SK-N-SH (cell line): ENCODE measurements at regions not wholly inside any gene's neighbourhood (a gene's known extent, or its start where the extent isn't known, plus 50 kb on each side); places are given as distances from the start of the nearest gene placed in this dataset.

Source experiments
- CTCF ChIA-PET: fragments of 300-600, 350-600 bp; formaldehyde crosslinking; extraction: SDS; loops from one replicate; lab custom pipeline; 2021; lab: Yijun Ruan, JAX
- POLR2A ChIA-PET: fragments of 350-600 bp; sonication (Branson Sonifier 250); formaldehyde crosslinking; extraction: SDS; loops from one replicate; lab custom pipeline; 2020; ENCODE audit warnings: antibody characterized with exemption, inconsistent platforms; lab: Yijun Ruan, JAX
- DNase-seq: peaks from one replicate; pipeline ENCODE4 v3.0.0; 2012
- H2AFZ ChIP-seq: fragments of 200-600 bp; sonication (generic); 2 replicates; pipeline ENCODE4 v1.8.1; 2016; ENCODE audit warnings: antibody characterized with exemption, mild to moderate bottlenecking, low read depth
- H3F3A ChIP-seq: fragments of 200-600 bp; sonication (generic); replicated peaks from 2 replicates; pipeline ENCODE3; 2016; ENCODE audit warnings: antibody characterized with exemption, mild to moderate bottlenecking; ENCODE audit not compliant: insufficient read depth
- H3K27ac ChIP-seq, 2 experiments: fragments of 200-500 bp in 1 of 2; fragments of 200-600 bp in 1 of 2; sonication (Bioruptor generic) in 1 of 2; sonication (generic), shearing (Covaris generic) in 1 of 2; 2 replicates each; pipeline versions ENCODE4 v1.5.1 to v1.6.1; 2014 to 2016; ENCODE audit warnings: low read depth in 2 of 2, inconsistent platforms in 1 of 2, low read length in 1 of 2, mild to moderate bottlenecking in 1 of 2, mixed read lengths in 1 of 2
- H3K27me3 ChIP-seq: fragments of 200-600 bp; sonication (generic), shearing (Covaris generic); 2 replicates; pipeline ENCODE4 v1.6.1; 2016; ENCODE audit warnings: mixed run types; ENCODE audit not compliant: insufficient read depth
- H3K36me3 ChIP-seq, 2 experiments: fragments of 200-500 bp in 1 of 2; fragments of 200-600 bp in 1 of 2; sonication (Bioruptor generic) in 1 of 2; sonication (generic) in 1 of 2; replicated peaks in 1 of 2; 2 replicates each; pipeline versions ENCODE3 to v1.5.1; 2014 to 2016; ENCODE audit warnings: low read length in 1 of 2, mild to moderate bottlenecking in 1 of 2; ENCODE audit not compliant: insufficient read depth in 2 of 2, control insufficient read depth in 1 of 2
- H3K4me1 ChIP-seq, 2 experiments: fragments of 200-500 bp in 1 of 2; fragments of 200-600 bp in 1 of 2; sonication (Bioruptor generic) in 1 of 2; sonication (generic), shearing (Covaris generic) in 1 of 2; 2 replicates each; pipeline versions ENCODE4 v1.5.1 to v1.6.1; 2014 to 2016; ENCODE audit warnings: low read depth in 1 of 2, low read length in 1 of 2, mixed run types in 1 of 2; ENCODE audit not compliant: insufficient read depth in 2 of 2, control insufficient read depth in 1 of 2
- H3K4me2 ChIP-seq: fragments of 200-600 bp; sonication (generic), shearing (Covaris generic); 2 replicates; pipeline ENCODE4 v1.6.1; 2017; ENCODE audit warnings: mixed run types
- H3K4me3 ChIP-seq, 2 experiments: fragments of 200-500 bp in 1 of 2; fragments of 200-600 bp in 1 of 2; sonication (Bioruptor generic) in 1 of 2; sonication (generic), shearing (Covaris generic) in 1 of 2; 2 replicates each; pipeline versions ENCODE4 v1.5.1 to v1.8.1; 2014 to 2016; ENCODE audit warnings: low read depth in 2 of 2, inconsistent platforms in 1 of 2, low read length in 1 of 2, mild to moderate bottlenecking in 1 of 2, mixed read lengths in 1 of 2, moderate library complexity in 1 of 2
- H3K79me2 ChIP-seq: fragments of 200-600 bp; sonication (generic); 2 replicates; pipeline ENCODE4 v1.8.1; 2017; ENCODE audit warnings: mild to moderate bottlenecking; ENCODE audit not compliant: insufficient read depth
- H3K9ac ChIP-seq: fragments of 200-600 bp; sonication (generic); 2 replicates; pipeline ENCODE4 v1.6.1; 2017; ENCODE audit warnings: mixed run types
- H3K9me2 ChIP-seq: fragments of 200-600 bp; sonication (generic); 2 replicates; pipeline ENCODE4 v1.6.1; 2017; ENCODE audit warnings: mixed run types
- H3K9me3 ChIP-seq: fragments of 200-600 bp; sonication (generic); 2 replicates; pipeline ENCODE4 v1.6.1; 2017; ENCODE audit warnings: mixed run types, mild to moderate bottlenecking, moderate library complexity
- H4K20me1 ChIP-seq: fragments of 200-600 bp; sonication (generic); 2 replicates; pipeline ENCODE4 v1.6.1; 2017; ENCODE audit warnings: mild to moderate bottlenecking, mixed run types; ENCODE audit not compliant: insufficient read depth
- CTCF ChIP-seq: fragments of 200-600 bp; sonication (generic); IDR thresholded peaks from 2 replicates; pipeline ENCODE4 v1.6.1; 2017; ENCODE audit warnings: antibody characterized with exemption, mild to moderate bottlenecking, moderate library complexity
- FOSL2 ChIP-seq: IDR thresholded peaks from 2 replicates; pipeline ENCODE4 v1.4.0; 2012; ENCODE audit warnings: low read depth, mild to moderate bottlenecking, moderate library complexity, borderline replicate concordance
- FOXJ3 ChIP-seq: sonication (generic); formaldehyde crosslinking; IDR thresholded peaks from 2 replicates; pipeline ENCODE4 v1.5.1; 2020; ENCODE audit warnings: mild to moderate bottlenecking, missing genetic modification reagents
- JUND ChIP-seq: IDR thresholded peaks from 2 replicates; pipeline ENCODE4 v1.4.0; 2012
- MXI1 ChIP-seq: IDR thresholded peaks from 2 replicates; pipeline ENCODE4 v1.6.1; 2012; ENCODE audit warnings: mild to moderate bottlenecking, low read depth, low read length, improper control_type of control experiment
- NFIC ChIP-seq: IDR thresholded peaks from 2 replicates; pipeline ENCODE4 v1.4.0; 2012; ENCODE audit warnings: borderline replicate concordance
- RAD21 ChIP-seq: IDR thresholded peaks from 2 replicates; pipeline ENCODE4 v1.6.1; 2012; ENCODE audit warnings: mild to moderate bottlenecking, low read length
- RCOR1 ChIP-seq: fragments of 150-350 bp; IDR thresholded peaks from 2 replicates; pipeline ENCODE4 v1.6.1; 2017; ENCODE audit warnings: antibody characterized with exemption, low read length
- RFX5 ChIP-seq: IDR thresholded peaks from 2 replicates; pipeline ENCODE4 v1.6.1; 2012; ENCODE audit warnings: mild to moderate bottlenecking, improper control_type of control experiment, low read length
- SMC3 ChIP-seq: IDR thresholded peaks from 2 replicates; pipeline ENCODE4 v1.6.1; 2012; ENCODE audit warnings: low read depth, low read length, improper control_type of control experiment
- TCF12 ChIP-seq: IDR thresholded peaks from 2 replicates; pipeline ENCODE4 v1.4.0; 2012
- USF1 ChIP-seq: IDR thresholded peaks from 2 replicates; pipeline ENCODE4 v1.4.0; 2012; ENCODE audit warnings: low read depth, borderline replicate concordance
- USF2 ChIP-seq: fragments of 150-350 bp; IDR thresholded peaks from 2 replicates; pipeline ENCODE4 v1.6.1; 2017; ENCODE audit warnings: antibody characterized with exemption, low read length, low read depth, borderline replicate concordance
- YY1 ChIP-seq: IDR thresholded peaks from 2 replicates; pipeline ENCODE4 v1.4.0; 2012; ENCODE audit warnings: low read depth, mild to moderate bottlenecking
- ZBTB33 ChIP-seq: IDR thresholded peaks from 2 replicates; pipeline ENCODE4 v1.4.0; 2012; ENCODE audit warnings: low read depth, borderline replicate concordance
- WGBS: methylation state at CpG from one replicate; pipeline ENCODE4 v1.1.6; 2017; ENCODE audit warnings: low lambda C conversion rate; 5-methylcytosine and 5-hydroxymethylcytosine counted together

- 84% methylated on average over 16 of the region's 16 CpGs for WGBS
Measured at GRCh38 chr21:39010629-39011404, 172.4 kb downstream of the PSMG1 start.

GRCh38 chr21:39009587-39010225, 173.5 kb downstream of the PSMG1 start:
- H3K4me2 ChIP-seq: no peak overlapping the region
- H3K27ac ChIP-seq: no peak overlapping the region
- no peak overlapping the region for H3K9ac ChIP-seq
- H4K20me1 ChIP-seq: no peaks in the 10 kb centered on the region
- H3K4me1 ChIP-seq: peaks cover 3 to 11% of the 10 kb centered on the region in 2 experiments; a peak in 1 of 4 replicates
- no peaks in the 10 kb centered on the region for H3F3A ChIP-seq
- no peaks in the 10 kb centered on the region for H3K27me3 ChIP-seq
- 75% methylated on average over 7 of the region's 7 CpGs for WGBS
- ChIA-PET POLR2A (interaction anchor here (1.0 kb wide), 1 partner anchor 20 kb away, joined by 4 read pairs; no protein-coding TSS in a partner anchor), CTCF (interaction anchor here (1.0 to 1.9 kb wide), 2 partner anchors 20 to 116 kb away, joined by 3 to 6 read pairs; no protein-coding TSS in a partner anchor)
- DNase-seq: no peak
- no peaks in the 10 kb centered on the region for H3K79me2 ChIP-seq
- no peaks in the 10 kb centered on the region for H3K9me2 ChIP-seq
- H3K36me3 ChIP-seq: no peaks in the 10 kb centered on the region
- no peak overlapping the region for H2AFZ ChIP-seq
- H3K9me3 ChIP-seq: no peaks in the 10 kb centered on the region
- no peak overlapping the region for H3K4me3 ChIP-seq
- no peak for TF ChIP-seq MXI1
- TF ChIP-seq RCOR1: no peak
- no peak for TF ChIP-seq ZBTB33
- no peak for TF ChIP-seq USF2
- TF ChIP-seq RFX5: no peak
- no peak for TF ChIP-seq NFIC
- no peak for TF ChIP-seq FOXJ3 (CRISPR knock-in tag)
- TF ChIP-seq RAD21: no peak
- no peak for TF ChIP-seq CTCF
- no peak for TF ChIP-seq JUND
- no peak for TF ChIP-seq FOSL2
- TF ChIP-seq USF1: no peak
- TF ChIP-seq TCF12: no peak

More at GRCh38 chr21:39010629-39011404, 172.4 kb downstream of the PSMG1 start:
- DNase-seq: no peak
- Histone ChIP-seq H3K36me3 (no peaks in the 10 kb centered on the region), H3K4me3 (no peak overlapping the region), H3K27me3 (no peaks in the 10 kb centered on the region), H4K20me1 (no peaks in the 10 kb centered on the region), H3F3A (peaks cover 6% of the 10 kb centered on the region), H3K9me3 (no peaks in the 10 kb centered on the region), H3K79me2 (no peaks in the 10 kb centered on the region), H3K4me2 (no peak overlapping the region), H3K4me1 (peaks cover under 1 to 8% of the 10 kb centered on the region in 2 experiments; a peak in 2 of 4 replicates), H3K9ac (no peak overlapping the region), H2AFZ (no peak overlapping the region), H3K27ac (no peak overlapping the region), H3K9me2 (no peaks in the 10 kb centered on the region)
- ChIA-PET CTCF (interaction anchor here (0.6 to 1.9 kb wide), 6 partner anchors 10 to 665 kb away, joined by 3 to 6 read pairs (median 3); no protein-coding TSS in a partner anchor), POLR2A (interaction anchor here (1.0 kb wide), 1 partner anchor 21 kb away, joined by 4 read pairs; no protein-coding TSS in a partner anchor)
- TF ChIP-seq SMC3: no peak
- no peak for TF ChIP-seq ZBTB33
- no peak for TF ChIP-seq YY1
- TF ChIP-seq, all 33 proteins: peak for 0
